Stimulated activated CD4-positive, alpha-beta T cell treated with anti-CD3 and anti-CD28 coated beads, TNF-alpha, amount 100 ng/mL, for 1 hour (primary cell): ENCODE measurements at regions not wholly inside any gene's neighbourhood (a gene's known extent, or its start where the extent isn't known, plus 50 kb on each side); places are given as distances from the start of the nearest gene placed in this dataset.

Experiments
- DNase-seq, 3 donors: peaks; one replicate each; pipeline ENCODE4 v3.0.0-alpha.2; 2020; ENCODE audit warnings: low read depth in 3 of 3, low spot score in 1 of 3

DNA sequence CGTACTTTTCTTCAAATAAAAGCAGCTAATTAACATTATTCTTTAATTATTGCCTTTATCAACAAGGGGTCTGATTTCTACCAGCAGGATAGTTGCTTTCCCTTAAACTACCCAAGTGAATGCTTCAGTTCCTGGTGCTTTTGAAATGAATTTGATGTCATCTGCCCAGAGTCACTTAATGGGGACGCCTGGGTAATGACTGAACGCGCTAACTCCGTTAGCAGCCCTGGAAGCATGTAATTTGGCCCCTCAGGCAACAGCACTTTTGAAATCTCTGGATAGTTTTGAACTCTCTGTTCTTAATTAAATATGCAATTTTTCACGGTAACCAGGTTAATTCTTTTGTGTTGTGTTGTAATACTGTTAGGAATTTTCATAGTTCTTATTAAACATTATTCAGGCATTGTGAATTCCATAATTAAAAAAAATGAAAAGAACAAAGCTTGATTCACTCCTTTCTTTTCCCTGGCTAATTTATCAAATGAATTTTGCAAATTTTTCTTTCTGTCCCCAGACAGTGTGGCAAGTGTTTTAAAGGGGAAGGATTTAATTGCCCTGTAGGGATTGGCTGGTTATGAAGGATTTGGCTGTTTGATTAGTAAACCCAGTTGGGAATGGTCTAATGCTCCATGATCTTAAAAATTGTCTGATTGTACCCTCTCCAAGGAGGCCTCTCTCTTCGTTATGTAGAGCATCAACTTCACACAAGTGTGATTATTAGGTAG is 137.5 kb upstream of the MYL2 start:
- no peak for DNase-seq

DNA sequence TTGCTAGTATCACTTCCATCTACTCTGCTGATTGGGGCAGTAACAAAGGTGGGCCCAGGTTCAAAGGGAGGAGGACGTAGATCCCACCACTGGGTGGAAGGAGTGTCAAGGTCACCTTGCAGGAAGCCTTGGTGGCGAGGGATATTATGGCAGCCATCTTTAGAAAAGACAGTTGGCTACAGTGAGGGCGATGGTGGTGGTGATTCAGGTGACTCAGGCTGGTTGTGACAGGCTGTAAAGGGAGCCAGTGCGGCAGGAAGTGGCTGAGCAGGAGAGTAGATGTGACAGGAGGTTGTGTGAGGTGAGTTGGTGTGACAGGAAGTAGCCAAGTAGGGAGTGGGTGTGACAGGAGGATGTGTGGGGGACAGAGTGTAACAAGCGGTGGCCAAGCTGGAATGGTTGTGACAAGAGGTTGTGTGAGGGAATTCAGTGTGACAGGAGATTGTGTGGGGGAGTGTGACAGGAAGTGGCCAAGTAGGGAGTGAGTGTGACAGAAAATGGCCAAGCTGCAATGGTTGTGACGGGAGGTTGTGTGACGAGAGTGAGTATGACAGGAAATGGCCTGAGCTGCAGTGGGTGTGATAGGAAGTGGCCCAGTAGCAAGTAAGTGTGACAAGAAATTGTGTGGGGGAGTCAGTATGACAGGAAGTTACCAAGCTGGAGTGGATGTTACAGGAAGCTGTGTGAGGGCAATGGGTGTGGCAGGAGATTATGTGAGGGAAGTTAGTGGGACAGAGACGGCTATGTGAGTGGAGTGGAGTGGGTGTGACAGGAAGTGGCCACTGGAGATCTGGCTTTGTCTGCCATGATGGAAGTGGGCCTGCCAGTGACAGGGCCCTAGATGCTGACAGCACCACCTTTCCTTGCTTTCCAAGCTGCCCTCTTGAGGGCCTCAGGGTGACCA is 136.5 kb upstream of the MYL2 start:
- DNase-seq: peak; percentile 18 to 21 (median 21)

DNA sequence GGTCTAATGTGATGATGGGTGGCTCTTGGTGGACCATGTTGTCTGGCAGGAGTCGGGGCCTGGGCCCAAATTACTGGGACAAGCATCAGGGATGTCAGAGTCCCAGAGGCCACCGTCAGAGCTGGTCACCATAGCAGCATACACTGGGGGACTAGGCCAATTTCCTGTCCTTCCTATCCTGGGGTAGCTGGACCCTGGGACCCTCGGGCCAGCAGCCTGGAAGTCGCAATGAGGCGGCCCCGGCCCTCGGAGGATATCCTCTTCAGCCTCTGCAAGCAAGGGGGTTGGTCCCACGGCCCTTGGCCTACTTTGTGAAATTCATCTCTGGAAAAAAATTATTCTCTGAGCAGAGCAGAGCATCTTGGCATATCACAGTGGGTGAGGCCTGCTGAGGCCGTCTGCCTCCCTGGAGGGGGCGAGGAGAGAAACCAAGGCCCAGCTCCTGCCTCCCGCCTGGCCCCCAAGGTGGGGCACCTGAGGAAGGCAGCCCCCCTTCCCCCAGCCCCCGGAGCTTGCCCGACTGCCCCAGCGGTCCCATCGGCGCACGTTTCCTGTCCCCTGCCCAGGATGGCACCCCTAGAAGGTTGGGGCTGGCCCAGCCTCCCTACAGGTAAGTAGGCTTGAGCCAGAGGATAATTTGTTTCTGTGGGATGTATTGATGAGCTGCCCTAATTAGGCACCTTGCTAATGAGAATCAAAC is 135.0 kb upstream of the MYL2 start:
- no peak for DNase-seq

DNA sequence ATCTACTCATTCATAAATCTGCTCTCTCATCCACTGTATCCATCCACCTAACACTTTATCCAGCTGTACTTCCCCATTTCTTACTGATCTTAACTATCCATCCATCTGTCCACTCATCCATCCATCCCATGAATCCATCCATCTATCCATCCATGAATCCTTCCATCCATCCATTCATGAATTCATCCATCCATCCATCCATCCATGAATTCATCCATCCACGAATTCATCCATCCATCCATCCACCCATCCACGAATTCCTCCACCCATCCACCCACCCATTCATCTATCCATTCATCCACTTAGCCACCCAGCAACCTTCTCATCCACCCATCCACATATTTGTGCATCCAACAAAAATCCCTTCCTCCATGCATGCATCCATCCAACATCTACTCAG is 128.6 kb upstream of the MYL2 start:
- DNase-seq: no peak

DNA sequence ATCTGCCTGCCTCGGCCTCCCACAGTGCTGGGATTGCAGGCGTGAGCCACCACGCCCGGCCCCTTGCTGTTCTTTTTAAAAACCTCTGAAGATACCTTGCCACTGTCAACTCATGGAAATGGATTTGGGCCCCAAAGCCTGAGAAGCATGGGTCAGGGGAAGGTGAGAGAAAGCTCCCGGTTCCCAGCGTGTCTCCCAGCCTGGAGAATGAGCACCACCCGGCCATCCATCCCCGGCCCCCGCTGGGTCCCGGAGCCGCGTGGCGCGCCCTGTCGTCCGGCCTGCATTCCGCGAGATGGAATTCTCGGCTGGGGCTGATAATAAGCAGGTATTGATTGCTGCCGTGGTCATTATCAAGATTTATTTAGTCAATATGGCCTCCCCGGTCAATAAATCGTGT is 126.5 kb upstream of the MYL2 start:
- DNase-seq: no peak

DNA sequence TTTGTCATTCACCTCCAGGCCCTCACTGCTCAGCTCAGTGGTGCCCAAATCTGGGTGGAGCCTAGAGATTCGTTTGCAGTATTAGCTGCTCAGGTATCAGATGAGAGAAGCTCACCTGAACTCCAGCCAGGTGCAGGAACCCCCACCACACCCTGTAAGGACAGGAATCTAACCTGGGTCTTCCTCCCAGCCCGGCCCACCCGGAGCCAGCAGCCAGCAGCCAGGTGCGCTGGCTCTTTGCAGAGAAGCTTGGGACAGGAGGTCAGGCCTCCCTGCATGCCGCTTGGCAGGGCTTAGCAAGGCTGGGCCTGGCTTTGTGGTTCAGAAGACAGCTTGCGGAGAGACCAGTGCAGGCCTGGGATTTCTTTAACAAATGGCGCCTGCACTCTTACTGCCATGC is 125.6 kb upstream of the MYL2 start:
- no peak for DNase-seq

DNA sequence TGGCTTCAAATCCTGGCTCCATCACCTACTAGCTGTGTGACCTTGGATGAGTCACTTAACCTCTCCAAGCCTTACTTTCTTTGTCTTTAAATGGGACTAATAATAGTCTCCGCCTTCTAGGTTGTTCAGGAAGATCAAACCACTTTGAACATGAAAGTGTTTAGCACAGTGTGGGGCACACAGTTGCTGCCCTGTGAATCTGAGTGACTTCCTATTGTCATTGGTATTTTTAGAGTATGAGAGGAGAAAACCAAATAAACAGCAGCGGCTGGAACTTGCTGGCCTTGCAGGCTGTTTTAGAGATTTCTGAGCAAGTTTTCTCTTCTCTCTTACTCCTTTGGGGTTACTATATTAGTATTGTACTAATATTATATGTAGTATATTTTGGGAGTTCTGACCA is 120.7 kb upstream of the MYL2 start:
- no peak for DNase-seq

DNA sequence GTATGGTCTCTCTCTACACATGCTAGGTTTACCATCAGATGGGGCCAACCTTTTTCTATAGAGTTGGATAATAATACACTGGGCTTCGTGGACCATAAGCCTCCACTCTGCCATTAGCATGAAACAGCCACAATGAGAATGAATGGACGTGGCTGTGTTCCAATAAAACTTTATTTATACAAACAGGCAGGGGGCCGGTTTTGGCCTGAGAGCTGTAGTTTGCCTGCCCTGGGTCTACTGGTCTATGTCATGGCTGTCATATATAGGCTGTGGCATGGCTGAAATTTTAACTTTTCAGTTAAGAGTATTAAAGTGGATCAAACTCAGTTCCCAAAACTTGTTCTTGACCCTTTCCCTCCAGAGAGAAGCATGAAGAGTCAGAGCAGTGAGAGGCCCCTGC is 120.3 kb upstream of the MYL2 start:
- DNase-seq: no peak

DNA sequence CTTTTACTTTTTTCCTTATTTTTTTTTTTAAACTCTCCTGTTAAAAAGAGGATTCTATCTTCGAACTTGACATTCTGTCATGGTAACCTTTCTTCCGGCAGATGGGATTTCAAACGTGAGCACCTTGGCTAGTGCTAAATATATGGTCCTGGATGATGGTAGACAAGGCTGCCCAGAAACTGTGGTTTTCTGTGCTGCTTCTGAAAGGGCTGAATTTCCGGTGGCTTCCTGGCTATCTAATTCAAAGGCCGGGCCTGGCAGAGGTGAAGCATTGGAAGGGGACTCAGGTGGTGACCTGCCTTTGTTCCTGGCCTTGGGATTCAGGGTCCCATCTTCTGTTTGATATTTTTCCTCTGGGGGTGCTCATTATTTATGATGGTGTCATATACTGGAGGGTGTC is 118.6 kb upstream of the MYL2 start:
- DNase-seq: no peak

DNA sequence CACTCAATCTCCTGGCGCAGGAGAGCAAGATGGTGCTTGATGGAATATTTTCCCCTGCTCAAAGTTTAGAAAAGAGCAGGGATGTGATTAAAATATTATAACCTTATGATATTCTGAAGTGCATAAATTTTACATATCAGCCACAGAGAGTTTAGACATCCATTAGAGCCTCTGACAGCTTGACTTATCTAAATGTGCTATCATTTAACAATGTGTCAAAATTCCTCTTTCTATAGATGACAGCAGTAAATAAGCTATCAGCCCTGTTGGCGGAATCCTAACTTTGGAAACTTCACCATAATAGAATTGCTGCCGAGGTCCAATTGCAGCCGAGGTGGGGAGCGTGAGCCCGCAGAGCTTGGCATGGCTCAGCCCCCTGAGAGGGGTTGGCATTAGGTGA is 117.7 kb upstream of the MYL2 start:
- DNase-seq: no peak

DNA sequence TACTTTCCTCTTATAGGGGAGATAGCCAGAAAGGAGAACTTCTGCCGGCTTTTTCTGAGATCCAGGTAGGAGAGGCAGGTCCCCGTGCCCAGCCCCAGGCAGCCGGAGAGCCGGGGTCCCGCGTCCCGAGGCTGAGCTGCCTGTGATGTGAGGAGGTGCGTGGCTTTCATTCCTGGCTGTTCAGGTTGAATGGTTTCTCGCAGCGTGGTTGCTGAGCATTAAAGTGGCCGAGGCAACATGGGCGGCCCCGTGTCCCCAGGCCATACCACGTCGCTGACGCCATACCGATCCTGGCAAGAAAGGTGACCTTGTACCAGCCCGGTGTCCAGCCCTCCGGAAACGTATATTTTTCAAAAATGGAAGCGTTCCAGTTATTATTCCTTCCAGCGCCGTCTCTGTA is 116.7 kb upstream of the MYL2 start:
- no peak for DNase-seq

DNA sequence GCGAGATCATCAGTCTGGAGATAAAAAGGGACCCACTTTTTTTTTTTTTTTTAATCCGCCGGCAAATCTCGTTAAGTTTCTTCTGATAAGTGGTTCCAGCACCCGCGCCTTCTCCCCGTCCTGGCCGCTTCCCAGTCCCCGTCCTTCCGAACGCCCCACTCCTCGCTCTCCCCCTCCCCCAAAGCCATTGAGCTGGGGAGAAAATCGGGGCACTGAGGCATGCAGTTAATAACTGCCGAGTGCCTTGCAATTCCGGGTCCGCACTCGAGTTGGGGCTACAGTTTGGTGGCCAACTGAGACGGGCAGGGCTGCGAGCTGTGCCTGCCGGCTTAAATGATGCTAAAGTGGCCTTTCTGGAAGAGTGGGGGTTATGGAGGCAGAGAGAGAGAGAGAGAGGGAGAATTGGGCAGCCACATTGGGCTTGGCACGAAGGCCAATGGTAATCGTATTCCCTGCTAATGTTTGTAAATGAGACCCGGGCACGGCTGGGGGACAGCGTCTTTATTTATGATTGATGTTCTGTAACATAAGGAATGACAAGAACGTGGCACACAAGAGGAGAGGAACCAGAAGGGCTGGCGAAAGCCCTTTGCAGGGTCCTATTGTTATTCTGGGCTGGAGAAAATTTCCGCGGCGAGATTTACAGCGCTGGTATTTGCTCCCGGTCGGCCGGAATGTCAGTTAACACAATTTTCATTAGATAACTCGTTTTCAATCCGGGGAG is 115.4 kb upstream of the MYL2 start:
- DNase-seq: no peak

DNA sequence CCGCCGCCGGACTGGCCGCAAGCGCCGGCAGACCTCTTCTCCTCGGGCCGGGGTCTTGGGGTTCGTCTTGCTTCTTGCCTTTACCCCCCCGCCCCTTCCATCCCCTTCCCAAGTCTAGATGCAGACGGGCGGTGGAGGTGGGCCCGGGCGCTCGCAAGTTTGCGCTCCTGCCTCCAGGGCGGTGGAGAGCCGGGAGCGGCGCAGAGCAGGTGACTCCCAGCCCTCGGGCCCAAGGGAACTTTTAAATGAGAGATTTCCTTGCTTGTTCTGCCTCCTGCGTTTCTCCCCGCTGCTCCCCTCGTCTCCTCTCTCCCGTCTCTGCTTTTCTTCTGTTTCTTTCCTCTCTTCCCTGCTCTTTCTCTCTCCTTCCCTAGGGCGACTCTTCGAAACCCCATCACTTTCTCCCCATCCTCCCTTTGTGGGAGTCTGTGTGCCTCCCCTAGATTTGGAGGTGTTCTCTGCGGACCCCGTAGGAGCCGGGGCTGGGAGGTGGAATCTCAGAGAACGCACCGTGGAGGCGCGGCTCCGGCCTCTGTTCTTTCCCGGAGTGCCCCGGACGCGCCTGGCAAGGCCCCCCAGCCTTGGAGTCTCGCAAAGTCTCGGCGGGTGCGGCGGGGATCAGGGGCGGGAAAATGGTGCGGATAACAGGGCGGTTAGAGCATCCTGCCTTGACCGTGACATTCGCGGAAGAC is 114.7 kb upstream of the MYL2 start:
- DNase-seq: no peak

DNA sequence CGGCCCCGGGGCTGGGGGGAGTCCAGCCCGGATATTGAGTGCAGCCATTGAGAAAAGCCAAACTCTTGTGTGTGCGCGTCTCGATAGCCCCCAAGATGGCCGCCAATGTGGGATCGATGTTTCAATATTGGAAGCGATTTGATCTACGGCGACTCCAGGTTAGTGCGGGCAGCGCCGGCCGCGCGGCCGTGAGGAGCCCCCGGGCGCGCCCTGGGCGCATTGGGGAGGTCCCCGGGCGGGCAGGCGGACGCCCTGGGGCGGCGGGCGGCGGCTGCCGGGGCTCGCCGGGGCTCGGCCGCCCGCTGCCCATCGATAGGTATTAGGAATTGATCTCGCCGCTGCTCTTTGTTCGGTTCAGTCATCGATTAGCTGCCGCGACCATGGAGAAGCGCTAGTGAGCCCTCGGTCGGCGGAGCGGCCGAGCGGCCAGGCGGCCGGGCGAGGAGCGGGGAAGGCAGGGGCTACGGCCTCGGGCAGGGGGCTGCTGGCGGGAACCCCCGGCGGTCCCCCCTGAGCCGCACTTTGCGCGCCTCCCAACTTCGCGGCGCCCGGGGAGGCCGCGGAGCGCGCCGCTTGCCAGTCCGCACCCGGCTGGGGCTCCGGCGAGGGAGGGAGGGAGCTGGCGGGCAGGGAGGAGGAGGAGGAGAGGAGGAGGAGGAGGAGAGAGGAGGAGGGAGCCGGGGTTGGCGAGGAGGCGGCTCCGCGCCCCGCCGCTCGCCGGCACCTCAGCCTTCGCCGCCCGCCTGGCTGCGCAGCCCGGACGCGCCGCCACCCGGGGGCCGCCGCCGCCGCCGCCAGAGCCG is 113.9 kb upstream of the MYL2 start, which contains the start of gene CUX2:
TSS of gene CUX2 (plus strand) at position 83 of the 803 bp plus-strand sequence.
- DNase-seq: no peak

DNA sequence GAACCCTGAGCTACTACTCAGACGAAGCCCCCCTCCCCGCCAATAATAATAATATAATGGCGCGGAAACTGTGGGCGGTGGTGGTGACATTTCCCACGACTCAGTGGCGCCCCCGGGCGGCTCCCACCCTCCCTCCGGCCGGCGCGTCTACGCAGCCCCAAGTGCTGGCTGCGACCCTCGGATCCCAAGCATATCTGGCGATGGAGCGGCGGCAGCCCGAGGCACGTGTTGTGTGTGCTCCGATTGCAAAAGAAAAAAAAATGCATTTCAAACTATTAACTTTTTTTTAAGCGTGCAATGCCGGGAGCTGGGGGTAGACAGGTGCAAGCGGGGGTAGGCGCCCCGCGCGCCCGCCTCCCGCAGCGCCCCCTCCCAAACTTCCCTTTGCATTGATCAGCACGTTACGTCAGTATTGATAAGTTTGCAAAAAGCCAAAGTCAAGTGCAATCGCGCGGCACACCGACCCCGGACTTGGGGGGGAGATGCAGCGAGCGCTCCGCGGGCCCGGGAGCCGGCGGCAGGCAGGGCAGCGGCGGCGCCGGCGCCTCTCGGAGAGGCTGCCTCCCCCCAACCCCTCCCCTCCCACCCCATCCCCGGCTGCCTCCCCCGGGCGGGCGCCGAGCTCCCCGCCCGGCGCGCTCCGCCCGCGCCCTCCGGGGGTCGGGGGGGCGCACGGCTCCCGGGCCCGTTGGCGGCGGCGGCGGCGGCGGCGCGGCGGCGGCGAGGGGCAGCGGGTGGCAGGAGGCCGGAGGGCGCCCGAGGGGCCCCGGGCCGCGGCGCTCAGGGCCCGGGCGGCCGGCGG is 113.1 kb upstream of the MYL2 start:
- DNase-seq: no peak

DNA sequence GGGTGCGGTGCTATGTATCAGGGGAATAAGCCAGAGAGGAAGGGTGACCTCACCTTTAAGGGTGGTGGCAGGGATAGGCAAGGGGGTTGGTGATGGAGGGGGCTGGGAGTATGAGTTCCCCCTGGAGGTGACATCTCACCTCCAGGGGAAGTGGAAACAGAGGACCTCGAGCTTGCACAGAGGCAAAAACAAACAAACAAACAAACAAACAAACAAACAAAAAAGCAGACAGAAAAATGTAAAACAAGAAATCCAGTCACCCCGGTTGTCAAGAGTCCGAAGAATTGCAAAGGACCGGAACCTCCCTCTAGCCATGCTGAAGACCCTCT is 112.2 kb upstream of the MYL2 start:
- no peak for DNase-seq

DNA sequence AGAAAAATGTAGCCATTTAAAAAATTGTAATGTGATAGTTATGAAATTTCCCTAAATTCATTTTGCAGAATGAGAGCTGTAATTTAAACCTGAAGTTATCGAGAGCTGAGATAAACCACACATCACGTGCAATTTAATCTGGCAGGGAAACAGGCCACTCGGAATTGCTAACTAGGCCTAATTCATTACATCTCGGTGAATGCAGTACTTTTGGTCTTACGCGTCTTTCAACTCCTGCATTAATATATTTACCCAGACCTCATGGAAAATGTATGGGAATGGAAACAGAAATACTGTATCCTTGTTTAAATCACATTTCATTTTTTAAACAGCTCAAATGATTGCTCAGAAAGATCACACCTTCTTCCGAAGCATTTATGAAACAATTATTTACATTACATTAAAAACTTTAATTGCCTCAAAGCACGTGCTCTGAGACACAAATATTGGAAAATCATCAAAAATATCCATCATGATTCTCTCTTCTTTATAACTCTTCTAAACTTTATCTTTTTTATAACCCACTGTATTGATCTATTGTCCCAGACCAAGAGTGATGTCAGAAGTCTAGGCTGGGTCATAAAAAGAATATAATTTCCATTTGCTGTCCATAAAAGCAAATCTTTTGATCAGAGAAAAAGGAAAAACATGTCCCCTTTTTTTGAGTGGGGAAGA is 111.7 kb upstream of the MYL2 start:
- DNase-seq: no peak

DNA sequence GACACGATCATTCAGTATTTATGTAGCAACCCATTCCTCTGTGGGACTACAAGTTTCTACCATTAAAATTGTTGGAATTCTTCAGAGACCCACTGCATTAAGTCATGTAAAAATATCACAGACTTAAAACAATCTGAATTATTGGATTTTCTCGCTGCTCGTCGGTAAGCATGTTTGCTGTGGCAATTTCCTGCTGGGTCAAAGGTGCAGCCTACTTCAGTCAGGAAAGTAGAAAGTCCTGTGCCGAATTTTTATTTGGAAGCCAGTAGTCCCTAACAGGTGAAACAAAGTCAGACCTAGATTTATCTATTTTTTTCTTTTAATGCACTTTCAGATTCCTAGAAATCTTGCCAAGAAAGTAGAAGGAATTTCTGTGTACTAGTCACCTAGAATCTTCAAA is 110.4 kb upstream of the MYL2 start:
- DNase-seq: no peak

DNA sequence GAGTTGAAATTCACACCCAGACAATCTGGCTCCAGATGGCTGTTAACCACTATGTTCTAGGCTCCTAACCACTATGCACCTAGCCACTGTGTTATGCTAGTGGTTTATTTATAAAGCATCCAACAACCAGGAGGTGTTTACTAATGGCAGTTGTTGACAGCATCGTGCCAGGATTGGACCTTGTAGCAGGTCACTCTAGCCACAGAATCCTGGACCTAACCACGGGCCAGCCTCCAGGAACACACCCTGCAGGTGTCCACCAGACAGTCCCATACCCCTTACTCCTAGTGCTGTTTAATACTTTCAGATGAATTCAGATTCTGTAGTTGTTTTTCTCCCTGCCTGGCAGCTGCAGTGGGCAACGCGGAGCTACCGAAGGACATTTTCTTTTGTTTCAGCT is 109.4 kb upstream of the MYL2 start:
- no peak for DNase-seq
